ENCODE measurements at regions not wholly inside any gene's neighbourhood (a gene's known extent, or its start where the extent isn't known, plus 50 kb on each side); places are given as distances from the start of the nearest gene placed in this dataset.

DNA sequence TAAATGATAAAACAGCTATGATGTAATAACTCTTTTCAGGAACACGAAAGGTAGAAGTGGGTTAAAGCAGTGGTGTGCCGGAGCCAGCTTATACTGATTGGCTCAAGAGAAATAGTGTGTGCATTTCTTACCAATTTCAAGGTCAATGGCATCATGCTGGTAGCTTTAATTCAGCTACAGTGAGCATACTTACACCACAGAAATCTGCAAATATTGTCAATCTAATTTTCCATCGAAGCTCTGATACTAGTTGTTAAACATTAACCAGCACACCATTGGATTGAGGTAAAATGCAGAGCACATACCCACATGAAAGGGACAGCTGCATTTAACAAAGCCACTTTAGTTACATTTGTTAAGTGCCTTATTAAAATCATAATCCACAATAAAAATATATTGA is 225.7 kb downstream of the KCNC2 start:
- Histone ChIP-seq H3K36me3 (no peaks in the 10 kb centered on the region), H3K4me3 (ENCODE audit: low read depth, low read length) (no peak overlapping the region), H3K9me3 (no peaks in the 10 kb centered on the region), H3K4me1 (no peaks in the 10 kb centered on the region), H3K27me3 (no peaks in the 10 kb centered on the region)
- DNase-seq: no peak
- TF ChIP-seq, protein P1, sequence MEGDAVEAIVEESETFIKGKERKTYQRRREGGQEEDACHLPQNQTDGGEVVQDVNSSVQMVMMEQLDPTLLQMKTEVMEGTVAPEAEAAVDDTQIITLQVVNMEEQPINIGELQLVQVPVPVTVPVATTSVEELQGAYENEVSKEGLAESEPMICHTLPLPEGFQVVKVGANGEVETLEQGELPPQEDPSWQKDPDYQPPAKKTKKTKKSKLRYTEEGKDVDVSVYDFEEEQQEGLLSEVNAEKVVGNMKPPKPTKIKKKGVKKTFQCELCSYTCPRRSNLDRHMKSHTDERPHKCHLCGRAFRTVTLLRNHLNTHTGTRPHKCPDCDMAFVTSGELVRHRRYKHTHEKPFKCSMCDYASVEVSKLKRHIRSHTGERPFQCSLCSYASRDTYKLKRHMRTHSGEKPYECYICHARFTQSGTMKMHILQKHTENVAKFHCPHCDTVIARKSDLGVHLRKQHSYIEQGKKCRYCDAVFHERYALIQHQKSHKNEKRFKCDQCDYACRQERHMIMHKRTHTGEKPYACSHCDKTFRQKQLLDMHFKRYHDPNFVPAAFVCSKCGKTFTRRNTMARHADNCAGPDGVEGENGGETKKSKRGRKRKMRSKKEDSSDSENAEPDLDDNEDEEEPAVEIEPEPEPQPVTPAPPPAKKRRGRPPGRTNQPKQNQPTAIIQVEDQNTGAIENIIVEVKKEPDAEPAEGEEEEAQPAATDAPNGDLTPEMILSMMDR (IDR thresholded peaks at IDR 0.05; ENCODE audit: low read depth, low read length): no peak

DNA sequence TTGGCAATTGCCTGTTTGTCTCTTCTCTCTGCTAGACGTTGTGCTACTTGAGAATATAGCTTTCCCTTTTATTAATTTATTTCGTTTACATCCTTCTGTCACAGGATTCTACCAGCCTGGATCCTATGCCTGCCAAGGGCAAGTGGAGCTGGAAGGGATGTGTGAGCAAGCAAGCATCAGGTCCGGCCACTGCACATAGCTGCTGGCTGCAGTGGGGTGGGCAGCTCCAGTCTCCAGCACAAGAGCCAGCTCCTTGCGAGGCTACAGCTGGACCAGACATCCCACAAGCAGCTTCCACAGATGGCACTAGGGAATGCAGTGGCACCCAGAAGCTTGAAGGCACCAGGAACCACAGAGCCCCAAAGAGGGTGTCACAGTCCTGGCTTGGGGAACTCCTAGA is 225.0 kb downstream of the KCNC2 start:
- Histone ChIP-seq H3K4me3 (ENCODE audit: low read depth, low read length) (no peak overlapping the region), H3K4me1 (no peaks in the 10 kb centered on the region), H3K27me3 (no peaks in the 10 kb centered on the region), H3K36me3 (no peaks in the 10 kb centered on the region), H3K9me3 (no peaks in the 10 kb centered on the region)
- TF ChIP-seq, protein P1 (IDR thresholded peaks at IDR 0.05; ENCODE audit: low read depth, low read length): no peak
- DNase-seq: no peak

DNA sequence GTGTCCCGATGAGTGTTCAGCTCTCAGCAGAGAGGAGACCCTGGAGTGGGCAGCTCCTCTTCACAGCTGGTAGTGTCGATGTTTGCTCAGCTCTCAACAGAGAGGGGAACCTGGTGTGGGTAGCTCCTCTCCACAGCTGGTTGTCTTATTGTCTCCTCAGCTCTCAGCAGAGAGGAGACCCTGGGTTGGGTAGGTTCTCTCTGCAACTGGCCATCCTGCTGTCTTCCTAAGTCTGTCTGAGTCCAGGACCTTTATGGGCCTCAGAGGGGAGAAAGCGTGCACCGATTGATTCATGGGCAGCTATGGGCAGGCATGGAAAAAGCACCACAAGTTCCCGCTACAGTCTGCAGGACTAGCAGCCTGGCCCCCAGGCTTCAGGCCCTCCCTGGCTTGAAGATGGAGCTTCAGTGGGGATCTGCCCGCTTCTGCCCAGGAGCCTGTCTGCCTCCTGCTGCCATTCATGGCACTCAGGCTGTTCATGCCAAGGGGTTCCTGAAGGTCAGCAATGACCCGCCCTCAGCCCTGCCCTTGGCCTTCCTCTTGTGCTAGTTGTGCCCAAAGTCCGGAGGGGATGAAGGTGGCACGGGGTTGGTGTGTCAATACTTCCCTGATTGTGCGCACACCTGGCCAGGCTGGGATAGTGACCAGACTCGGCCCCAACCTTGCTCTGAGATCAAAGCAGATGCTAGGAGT is 224.2 kb downstream of the KCNC2 start:
- no peaks in the 10 kb centered on the region for H3K4me1 ChIP-seq
- no peaks in the 10 kb centered on the region for H3K9me3 ChIP-seq
- H3K27me3 ChIP-seq: no peaks in the 10 kb centered on the region
- H3K4me3 ChIP-seq (ENCODE audit: low read depth, low read length): no peak overlapping the region
- DNase-seq: no peak
- no peaks in the 10 kb centered on the region for H3K36me3 ChIP-seq
- TF ChIP-seq, protein P1 (IDR thresholded peaks at IDR 0.05; ENCODE audit: low read depth, low read length): no peak

DNA sequence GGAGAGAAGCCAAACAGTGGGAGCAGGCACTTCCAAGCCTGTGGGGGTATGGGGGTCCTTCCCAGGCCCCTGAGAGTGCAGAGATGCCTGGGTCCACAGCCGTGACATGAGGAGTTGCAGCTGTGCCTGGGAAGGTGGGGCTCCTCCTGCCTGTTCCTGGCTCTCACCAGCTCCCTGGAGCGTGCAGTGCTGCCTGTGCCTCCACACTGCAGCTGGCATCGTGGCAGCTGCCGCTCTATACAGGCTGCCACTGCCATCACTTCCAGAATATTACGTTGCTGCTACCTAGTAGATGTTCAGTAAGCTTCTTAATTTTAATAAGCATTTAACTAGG is 223.7 kb downstream of the KCNC2 start:
- H3K9me3 ChIP-seq: no peaks in the 10 kb centered on the region
- TF ChIP-seq, protein P1 (IDR thresholded peaks at IDR 0.05; ENCODE audit: low read depth, low read length): no peak
- H3K36me3 ChIP-seq: no peaks in the 10 kb centered on the region
- H3K27me3 ChIP-seq: no peaks in the 10 kb centered on the region
- H3K4me1 ChIP-seq: no peaks in the 10 kb centered on the region
- no peak overlapping the region for H3K4me3 ChIP-seq (ENCODE audit: low read depth, low read length)
- DNase-seq: no peak

DNA sequence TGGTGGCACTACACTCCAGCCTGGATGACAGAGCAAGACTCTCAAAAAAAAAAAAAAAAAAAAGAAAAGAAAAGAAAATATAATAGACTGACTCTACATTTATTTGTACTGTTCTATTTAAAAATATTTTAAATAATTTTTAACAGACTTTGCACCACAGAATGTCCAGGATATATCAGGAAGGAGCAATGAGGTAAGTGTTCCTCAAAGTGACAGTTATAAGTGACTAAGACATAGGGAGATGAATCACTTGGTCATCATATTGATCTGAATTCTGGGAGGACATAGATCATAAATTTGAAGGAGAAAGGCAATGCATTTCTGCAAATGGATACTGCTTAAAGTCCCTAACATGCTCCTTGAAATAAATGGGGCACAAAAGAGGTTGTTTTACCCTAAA is 221.5 kb downstream of the KCNC2 start:
- TF ChIP-seq, protein P1 (IDR thresholded peaks at IDR 0.05; ENCODE audit: low read depth, low read length): no peak
- Histone ChIP-seq H3K4me1 (no peaks in the 10 kb centered on the region), H3K4me3 (ENCODE audit: low read depth, low read length) (no peak overlapping the region), H3K36me3 (no peaks in the 10 kb centered on the region), H3K27me3 (no peaks in the 10 kb centered on the region), H3K9me3 (no peaks in the 10 kb centered on the region)
- no peak for DNase-seq
